ENCODE measurements at regions not wholly inside any gene's neighbourhood (a gene's known extent, or its start where the extent isn't known, plus 50 kb on each side); places are given as distances from the start of the nearest gene placed in this dataset.
"Not testable (repeated sequence)": the region's sequence is repeated elsewhere in the genome, so short reads cannot be mapped to it uniquely, and the experiment has no call there.

DNA sequence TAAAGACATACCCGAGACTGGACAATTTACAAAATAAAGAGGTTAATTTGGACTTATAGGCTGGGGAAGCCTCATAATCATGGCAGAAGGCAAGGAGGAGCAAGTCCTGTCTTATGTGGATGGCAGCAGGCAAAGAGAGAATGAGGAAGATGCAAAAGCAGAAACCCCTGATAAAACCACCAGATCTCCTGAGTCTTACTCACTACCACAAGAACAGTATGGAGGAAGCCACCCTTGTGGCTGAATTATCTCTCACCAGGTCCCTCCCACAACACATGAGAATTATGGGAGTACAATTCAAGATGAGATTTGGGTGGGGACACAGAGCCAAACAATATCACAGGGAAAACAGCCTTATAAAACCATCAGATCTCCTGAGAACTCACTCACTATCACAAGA lies 61.6 kb upstream of the DCLK2 start:
- H3K4me1 ChIP-seq (replicated peaks in 1 of 2); H3K4me3 ChIP-seq; ATAC-seq (replicated peaks in 6 of 8); H3K27ac ChIP-seq: not testable (repeated sequence)
- in situ Hi-C loops (cut with MboI; ENCODE audit: low pct_unique_long_range_greater_than_20kb in 2 of 9, low sequenced_read_pairs in 9 of 9, unreplicated experiment in 9 of 9): loop anchor here in 5 of 9 experiments (25.0 kb wide), 2 partner anchors 196 to 221 kb away; no protein-coding TSS in a partner anchor
- WGBS, 10 experiments: 40 to 100% (median 88%) methylated on average over 1 of the region's 1 CpG; no CpG with 5 or more reads in 2 of the 10 experiments

DNA sequence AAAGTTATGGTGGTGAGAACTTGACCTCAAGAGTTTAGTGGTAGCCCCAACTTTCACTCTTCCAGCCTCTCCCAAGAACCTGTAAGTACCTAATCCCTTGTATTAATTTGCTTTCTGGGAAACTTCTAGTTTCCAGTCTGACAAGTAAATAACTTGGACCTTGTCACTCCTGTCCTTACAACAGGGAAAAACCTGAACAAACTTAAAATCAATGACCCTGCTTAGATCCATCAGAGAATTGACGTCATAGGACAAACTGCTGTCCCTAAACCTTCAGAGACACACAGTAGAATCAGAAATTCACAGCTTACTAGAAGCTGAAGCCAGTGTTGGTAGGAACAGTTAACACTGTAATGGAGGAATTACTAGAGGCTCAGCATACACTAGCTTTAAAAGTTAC lies 60.0 kb upstream of the DCLK2 start:
- in situ Hi-C loops (cut with MboI; ENCODE audit: low pct_unique_long_range_greater_than_20kb in 2 of 9, low sequenced_read_pairs in 9 of 9, unreplicated experiment in 9 of 9): loop anchor here in 5 of 9 experiments (25.0 kb wide), 2 partner anchors 194 to 219 kb away; no protein-coding TSS in a partner anchor
- WGBS, 10 experiments: 83 to 100% (median 85%) methylated on average over 1 of the region's 1 CpG; no CpG with 5 or more reads in 6 of the 10 experiments
- H3K4me3 ChIP-seq: no peak overlapping the region
- H3K4me1 ChIP-seq (replicated peaks in 1 of 2): no peaks in the 10 kb centered on the region
- no peak overlapping the region for H3K27ac ChIP-seq
- ATAC-seq (replicated peaks in 6 of 8): no peak

DNA sequence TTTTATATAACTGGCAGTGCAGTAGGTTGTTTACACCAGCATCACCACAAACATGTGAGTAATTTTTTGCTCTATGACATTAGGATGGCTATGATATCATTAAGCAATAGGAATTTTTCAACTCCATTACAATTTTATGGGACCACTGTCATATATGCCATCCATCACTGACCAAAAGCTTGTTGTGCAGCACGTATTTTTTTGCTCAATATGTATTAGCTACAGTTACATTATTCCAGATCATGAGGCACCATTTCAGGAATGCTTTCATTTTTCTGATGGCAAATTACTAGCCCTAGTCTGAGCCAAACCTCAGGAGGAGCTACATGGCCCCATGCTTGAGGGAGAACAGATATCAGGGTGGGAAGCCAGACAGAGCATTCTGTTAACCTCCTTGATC lies 56.8 kb upstream of the DCLK2 start:
- 50 to 92% (median 80%) methylated on average over 1 of the region's 1 CpG; no CpG with 5 or more reads in 1 of the 10 experiments for WGBS, 10 experiments
- Histone ChIP-seq H3K4me3 (no peak overlapping the region), H3K27ac (no peak overlapping the region), H3K4me1 (replicated peaks in 1 of 2) (no peaks in the 10 kb centered on the region)
- ATAC-seq (replicated peaks in 6 of 8): peak in 2 of 8 experiments; percentile 19 to 22
- in situ Hi-C loops (cut with MboI; ENCODE audit: low pct_unique_long_range_greater_than_20kb in 2 of 9, low sequenced_read_pairs in 9 of 9, unreplicated experiment in 9 of 9): loop anchor here in 5 of 9 experiments (25.0 kb wide), 2 partner anchors 191 to 216 kb away; no protein-coding TSS in a partner anchor

- 7 to 100% (median 47%) methylated on average over 1 to 2 of the region's 2 CpGs; no CpG with 5 or more reads in 3 of the 10 experiments for WGBS, 10 experiments
- no peaks in the 10 kb centered on the region for H3K4me1 ChIP-seq (replicated peaks in 1 of 2)
- no peak overlapping the region for H3K4me3 ChIP-seq
- H3K27ac ChIP-seq: no peak overlapping the region
- in situ Hi-C loops (cut with MboI; ENCODE audit: low pct_unique_long_range_greater_than_20kb in 2 of 9, low sequenced_read_pairs in 9 of 9, unreplicated experiment in 9 of 9): loop anchor here in 5 of 9 experiments (25.0 kb wide), 2 partner anchors 189 to 214 kb away; no protein-coding TSS in a partner anchor
- ATAC-seq (replicated peaks in 6 of 8): peak in 3 of 8 experiments; percentile 29 to 88 (median 88)
Observed at GRCh38 chr4:150023489-150023888, 54.8 kb upstream of the DCLK2 start.

- H3K4me3 ChIP-seq; ATAC-seq (replicated peaks in 6 of 8); H3K27ac ChIP-seq; H3K4me1 ChIP-seq (replicated peaks in 1 of 2); in situ Hi-C loops (cut with MboI; ENCODE audit: low pct_unique_long_range_greater_than_20kb in 2 of 9, low sequenced_read_pairs in 9 of 9, unreplicated experiment in 9 of 9): not testable (repeated sequence)
Observed at GRCh38 chr4:150026987-150027386, 51.3 kb upstream of the DCLK2 start.

Measured in motor neuron (in vitro differentiated cells).